ENCODE measurements at regions not wholly inside any gene's neighbourhood (a gene's known extent, or its start where the extent isn't known, plus 50 kb on each side); places are given as distances from the start of the nearest gene placed in this dataset.

GRCh38 chr7:13727751-13728150 is 261.7 kb downstream of the ETV1 start:
- TF ChIP-seq CTCF (conservative IDR thresholded peaks at IDR 0.05 in 1 of 2, IDR thresholded peaks at IDR 0.05 in 1 of 2; ENCODE audit: extremely low read depth in 1 of 2, insufficient read depth in 1 of 2, low read depth in 1 of 2, low read length in 2 of 2) (no peak), EZH2 (IDR thresholded peaks at IDR 0.05; ENCODE audit: borderline replicate concordance, low read length) (no peak)
